GM12878 (cell line): ENCODE measurements at regions not wholly inside any gene's neighbourhood (a gene's known extent, or its start where the extent isn't known, plus 50 kb on each side); places are given as distances from the start of the nearest gene placed in this dataset.

ENCODE experiments used
- ATAC-seq: fragments of 200-7000 bp; cut with Tn5 transposase; 3 replicates; pipeline ENCODE4 v1.9.1; 2020; ENCODE audit warnings: mild to moderate bottlenecking, moderate library complexity
- BruUV-seq: library from RNA; stranded (reverse); fragments of 400-500 nt; replicated peaks from 2 replicates; lab custom pipeline; 2021; lab: Mats Ljungman, UMichigan
- CTCF ChIA-PET: fragments of 300-600 bp; sonication (Branson Sonifier 250); formaldehyde crosslinking; extraction: SDS; loops from one replicate; lab custom pipeline; 2021; ENCODE audit warnings: inconsistent platforms; lab: Yijun Ruan, JAX
- POLR2A ChIA-PET: fragments of 350-600 bp; formaldehyde crosslinking; extraction: SDS; loops from one replicate; lab custom pipeline; 2021; ENCODE audit warnings: inconsistent platforms; lab: Charles Lee
- RAD21 ChIA-PET: fragments of 300-600 bp; sonication (Branson Sonifier 250); formaldehyde crosslinking; loops from one replicate; lab custom pipeline; 2023; ENCODE audit warnings: antibody characterized with exemption; ENCODE audit not compliant: unreplicated experiment; lab: Charles Lee
- SMC1A ChIA-PET: fragments of 300-600 bp; sonication (Branson Sonifier 250); formaldehyde crosslinking; loops from one replicate; lab custom pipeline; 2023; ENCODE audit not compliant: unreplicated experiment, uncharacterized antibody; lab: Charles Lee
- DNase-seq: peaks from one replicate; pipeline ENCODE4 v3.0.0-alpha.2; 2011; ENCODE audit warnings: low read depth, low spot score
- FAIRE-seq: peaks from 3 replicates; lab custom pipeline; 2011; peaks lifted over from hg19 to GRCh38; lab: Jason Lieb, UNC
- H2AFZ ChIP-seq: 2 replicates; pipeline ENCODE4 v1.6.0; 2011; ENCODE audit warnings: low read depth, low read length, control low read depth; ENCODE audit not compliant: control insufficient read depth
- H3K27ac ChIP-seq: 2 replicates; pipeline ENCODE4 v1.5.1; 2011; ENCODE audit warnings: control low read depth; ENCODE audit not compliant: control insufficient read depth, insufficient read depth
- H3K27me3 ChIP-seq, 2 experiments: replicated peaks in 1 of 2; 2 replicates each; pipeline versions ENCODE4 v1.6.0 to v1.6.1; 2011; ENCODE audit warnings: low read length in 1 of 2; ENCODE audit not compliant: control insufficient read depth in 2 of 2, insufficient read depth in 2 of 2
- H3K36me3 ChIP-seq, 2 experiments: 2 replicates each; pipeline ENCODE4 v1.5.1; 2011; ENCODE audit warnings: low read length in 1 of 2; ENCODE audit not compliant: control insufficient read depth in 2 of 2, insufficient read depth in 2 of 2
- H3K4me1 ChIP-seq: 2 replicates; pipeline ENCODE4 v1.6.1; 2011; ENCODE audit warnings: mild to moderate bottlenecking, low read length, moderate library complexity, mixed read lengths; ENCODE audit not compliant: control insufficient read depth, insufficient read depth
- H3K4me2 ChIP-seq: 2 replicates; pipeline ENCODE4 v1.6.0; 2011; ENCODE audit warnings: control low read depth; ENCODE audit not compliant: control insufficient read depth, insufficient read depth
- H3K4me3 ChIP-seq: fragments of 200-600 bp; sonication (generic); 2 replicates; pipeline ENCODE4 v1.5.1; 2016
- H3K79me2 ChIP-seq: 2 replicates; pipeline ENCODE4 v1.6.0; 2011; ENCODE audit warnings: low read length; ENCODE audit not compliant: control insufficient read depth, insufficient read depth
- H3K9ac ChIP-seq: 2 replicates; pipeline ENCODE4 v1.8.0; 2011; ENCODE audit warnings: low read length, control low read depth, mixed read lengths; ENCODE audit not compliant: control insufficient read depth, insufficient read depth
- H3K9me3 ChIP-seq: replicated peaks from 3 replicates; pipeline ENCODE4 v1.5.1; 2011; ENCODE audit warnings: mild to moderate bottlenecking, low read length; ENCODE audit not compliant: control insufficient read depth, insufficient read depth
- H4K20me1 ChIP-seq: 2 replicates; pipeline ENCODE4 v1.6.0; 2011; ENCODE audit not compliant: control insufficient read depth, insufficient read depth
- BMI1 ChIP-seq: fragments of 450-650 bp; IDR thresholded peaks from 2 replicates; pipeline ENCODE4 v1.6.1; 2016; ENCODE audit warnings: mild to moderate bottlenecking, moderate library complexity, borderline replicate concordance
- CHD4 ChIP-seq: fragments of 200-600 bp; sonication (generic); IDR thresholded peaks from 2 replicates; pipeline ENCODE4 v1.6.1; 2016; ENCODE audit warnings: mild to moderate bottlenecking
- E4F1 ChIP-seq: fragments of 450-650 bp; IDR thresholded peaks from 2 replicates; pipeline ENCODE4 v1.6.1; 2018; ENCODE audit warnings: borderline replicate concordance, mild to moderate bottlenecking; ENCODE audit not compliant: partially characterized antibody
- HDAC2 ChIP-seq: fragments of 200-600 bp; sonication (generic); IDR thresholded peaks from 2 replicates; pipeline ENCODE4 v1.6.1; 2017
- JUND ChIP-seq: IDR thresholded peaks from 2 replicates; pipeline ENCODE4 v1.6.1; 2012; ENCODE audit warnings: low read depth, mild to moderate bottlenecking, low read length, improper control_type of control experiment, moderate library complexity
- KAT2A ChIP-seq: conservative IDR thresholded peaks from 2 replicates; pipeline ENCODE4 v1.6.1; 2011; ENCODE audit warnings: low read depth, low read length; ENCODE audit not compliant: control insufficient read depth
- KLF5 ChIP-seq: fragments of 450-650 bp; IDR thresholded peaks from 2 replicates; pipeline ENCODE4 v1.6.1; 2014; ENCODE audit warnings: mild to moderate bottlenecking; ENCODE audit not compliant: partially characterized antibody
- REST ChIP-seq: IDR thresholded peaks from 2 replicates; pipeline ENCODE4 v1.6.1; 2012; ENCODE audit warnings: mild to moderate bottlenecking, low read depth, low read length
- SIN3A ChIP-seq: IDR thresholded peaks from 2 replicates; pipeline ENCODE4 v1.6.1; 2012; ENCODE audit warnings: low read depth, low read length, improper control_type of control experiment
- WRNIP1 ChIP-seq: IDR thresholded peaks from 2 replicates; pipeline ENCODE4 v1.6.1; 2011; ENCODE audit warnings: low read depth, low read length, improper control_type of control experiment, borderline replicate concordance
- ZBED1 ChIP-seq: IDR thresholded peaks from 2 replicates; pipeline ENCODE4 v1.6.1; 2016; ENCODE audit warnings: borderline replicate concordance
- WGBS: methylation state at CpG from one replicate; pipeline ENCODE4 v1.1.6; 2016; ENCODE audit warnings: low lambda C conversion rate; ENCODE audit not compliant: insufficient replicate concordance, insufficient coverage; ENCODE audit errors: missing lambda C conversion rate; 5-methylcytosine and 5-hydroxymethylcytosine counted together
- in situ Hi-C: fragments of 300-500 bp; cut with MboI; formaldehyde crosslinking; loops from 9 replicates; pipeline ENCODE4 v1.14.3; 2018; ENCODE audit warnings: mixed read lengths
- intact Hi-C: fragments of 100-400 bp; cut with micrococcal nuclease; formaldehyde crosslinking; loops from one replicate; pipeline ENCODE4 v1.14.2; 2022; ENCODE audit not compliant: unreplicated experiment
- TF ChIP-seq, protein P1 (sequence below): IDR thresholded peaks from 2 replicates; pipeline ENCODE4 v1.6.1; 2011; ENCODE audit warnings: low read depth, mild to moderate bottlenecking, low read length, moderate library complexity, borderline replicate concordance; ENCODE audit errors: extremely low read depth

DNA sequence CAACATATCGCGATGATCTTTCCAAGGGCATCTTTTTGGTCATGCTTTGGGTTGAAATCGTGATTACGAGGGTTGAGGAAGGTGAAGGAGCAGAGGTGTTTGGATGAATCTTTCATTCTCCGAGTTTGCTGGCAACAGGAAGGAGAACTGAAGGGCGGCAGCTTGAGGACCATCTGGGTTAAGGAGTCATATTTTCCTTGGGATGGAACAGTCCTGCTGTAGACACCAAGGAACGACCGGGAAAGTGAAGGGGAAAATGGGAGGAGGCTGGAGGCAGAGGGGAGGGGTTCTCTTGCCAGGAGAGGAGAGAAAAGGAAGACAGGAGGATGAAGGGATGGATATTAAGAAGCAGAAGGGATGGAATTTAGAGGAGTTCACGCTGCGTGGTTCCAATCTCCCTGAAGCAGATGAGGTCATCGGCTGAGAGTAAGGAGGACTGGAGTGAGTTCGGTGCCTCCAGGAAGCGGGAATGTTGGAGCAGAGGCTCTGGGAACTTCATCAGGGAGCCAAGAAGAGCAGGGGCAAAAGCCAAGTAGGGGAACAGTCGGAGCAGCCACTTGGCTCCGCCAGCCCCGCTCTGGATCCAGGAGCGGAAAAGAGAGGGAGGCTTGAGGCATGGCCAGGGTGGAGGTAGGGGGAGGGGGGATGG is 116.6 kb upstream of the GALNT17 start:
- ChIA-PET CTCF (no interaction called here), SMC1A (no interaction called here), RAD21 (no interaction called here), POLR2A (no interaction called here)
- in situ Hi-C loops: no loop called here
- WGBS: 59% methylated on average over 17 of the region's 17 CpGs
- FAIRE-seq (no peak), DNase-seq (no peak), ATAC-seq (no peak)
- Histone ChIP-seq H3K79me2 (no peaks in the 10 kb centered on the region), H3K9ac (no peak overlapping the region), H4K20me1 (no peaks in the 10 kb centered on the region), H3K4me3 (no peak overlapping the region), H3K4me2 (no peak overlapping the region), H2AFZ (no peak overlapping the region), H3K27me3 (no peaks in the 10 kb centered on the region), H3K4me1 (no peaks in the 10 kb centered on the region), H3K27ac (no peak overlapping the region), H3K9me3 (no peaks in the 10 kb centered on the region; the same call in 2 of the 3 replicates), H3K36me3 (no peaks in the 10 kb centered on the region)
- intact Hi-C loops: no loop called here
- no TSS peak for BruUV-seq
- no peak for TF ChIP-seq KLF5
- no peak for TF ChIP-seq WRNIP1
- TF ChIP-seq HDAC2: no peak
- no peak for TF ChIP-seq BMI1
- TF ChIP-seq SIN3A: no peak
- TF ChIP-seq JUND: no peak
- TF ChIP-seq CHD4: no peak

GRCh38 chr7:71016401-71016800 is 115.5 kb upstream of the GALNT17 start:
- 9% methylated on average over 2 of the region's 2 CpGs for WGBS
- no peak overlapping the region for H2AFZ ChIP-seq
- H3K4me3 ChIP-seq: no peak overlapping the region
- no TSS peak for BruUV-seq
- in situ Hi-C loops: no loop called here
- H3K9me3 ChIP-seq: no peaks in the 10 kb centered on the region; the same call in 2 of the 3 replicates
- RAD21 ChIA-PET: no interaction called here
- H3K4me1 ChIP-seq: no peaks in the 10 kb centered on the region
- FAIRE-seq: no peak
- H3K27ac ChIP-seq: no peak overlapping the region
- no peak overlapping the region for H3K4me2 ChIP-seq
- H3K36me3 ChIP-seq: no peaks in the 10 kb centered on the region
- no peak overlapping the region for H3K9ac ChIP-seq
- intact Hi-C loops: no loop called here
- no peaks in the 10 kb centered on the region for H3K79me2 ChIP-seq
- POLR2A ChIA-PET: no interaction called here
- SMC1A ChIA-PET: no interaction called here
- H4K20me1 ChIP-seq: no peaks in the 10 kb centered on the region
- no peaks in the 10 kb centered on the region for H3K27me3 ChIP-seq
- CTCF ChIA-PET: no interaction called here
- no peak for ATAC-seq
- DNase-seq: no peak
- TF ChIP-seq KAT2A (no peak), REST (no peak), ZBED1 (no peak), E4F1 (no peak)
- TF ChIP-seq, protein P1, sequence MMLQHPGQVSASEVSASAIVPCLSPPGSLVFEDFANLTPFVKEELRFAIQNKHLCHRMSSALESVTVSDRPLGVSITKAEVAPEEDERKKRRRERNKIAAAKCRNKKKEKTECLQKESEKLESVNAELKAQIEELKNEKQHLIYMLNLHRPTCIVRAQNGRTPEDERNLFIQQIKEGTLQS: no peak
